Motor neuron (in vitro differentiated cells): ENCODE measurements at regions not wholly inside any gene's neighbourhood (a gene's known extent, or its start where the extent isn't known, plus 50 kb on each side); places are given as distances from the start of the nearest gene placed in this dataset.
A peak's percentile ranks its signal among the peaks of the same experiment; 100 is the strongest.
"Not testable (repeated sequence)": the region's sequence is repeated elsewhere in the genome, so short reads cannot be mapped to it uniquely, and the experiment has no call there.

Experiments
- ATAC-seq, 8 experiments: fragments of 200-7000 bp; cut with Tn5 transposase; replicated peaks in 6 of 8; 2 replicates each; pipeline ENCODE4 v1.8.0; 2021; ENCODE audit warnings: mild to moderate bottlenecking in 8 of 8, moderate library complexity in 8 of 8
- H3K27ac ChIP-seq, 2 donors: fragments of 250-450 bp; sonication (Bioruptor Pico); 2 replicates each; pipeline ENCODE4 v1.9.0; 2021; ENCODE audit warnings: antibody characterized with exemption in 2 of 2, mild to moderate bottlenecking in 2 of 2, moderate library complexity in 1 of 2
- H3K4me1 ChIP-seq, 2 donors: fragments of 250-450 bp; sonication (Bioruptor Pico); replicated peaks in 1 of 2; 2 replicates each; pipeline ENCODE4 v1.6.1; 2021; ENCODE audit warnings: antibody characterized with exemption in 2 of 2, mild to moderate bottlenecking in 2 of 2, moderate library complexity in 1 of 2
- H3K4me3 ChIP-seq, 5 donors: fragments of 250-450 bp; sonication (Bioruptor Pico); 2 replicates each; pipeline ENCODE4 v1.9.0; 2021; ENCODE audit warnings: antibody characterized with exemption in 5 of 5, mild to moderate bottlenecking in 5 of 5, moderate library complexity in 4 of 5
- WGBS, 10 experiments: fragments of 450-650 bp; shearing (Covaris generic); methylation state at CpG; one replicate each; pipeline ENCODE4 v1.0.0; 2022; 5-methylcytosine and 5-hydroxymethylcytosine counted together
- in situ Hi-C, 9 experiments: fragments of 400-800 bp; cut with MboI; loops; one replicate each; pipeline ENCODE4 v1.15.0; 2021; ENCODE audit warnings: low sequenced_read_pairs in 9 of 9, low pct_unique_long_range_greater_than_20kb in 2 of 9; ENCODE audit not compliant: unreplicated experiment in 9 of 9

GRCh38 chr5:67963789-67964519 is 251.6 kb upstream of the PIK3R1 start:
- in situ Hi-C loops = no loop called here
- H3K4me1 ChIP-seq = no peaks in the 10 kb centered on the region
- H3K4me3 ChIP-seq = no peak overlapping the region
- H3K27ac ChIP-seq = no peak overlapping the region
- ATAC-seq = no peak
- WGBS, 10 experiments = 20 to 100% (median 72%) methylated on average over 1 to 4 of the region's 4 CpGs; no CpG with 5 or more reads in 2 of the 10 experiments

GRCh38 chr5:67960939-67961338 is 254.6 kb upstream of the PIK3R1 start:
- Histone ChIP-seq H3K4me1 (peaks cover 0 to 2% of the 10 kb centered on the region in 2 donors), H3K4me3 (no peak overlapping the region), H3K27ac (no peak overlapping the region)
- in situ Hi-C loops = no loop called here
- peak in 2 of 8 experiments; percentile 14 to 23 for ATAC-seq
- 0 to 80% (median 45%) methylated on average over 1 to 2 of the region's 2 CpGs; no CpG with 5 or more reads in 2 of the 10 experiments for WGBS, 10 experiments

- Histone ChIP-seq H3K27ac (no peak overlapping the region), H3K4me3 (no peak overlapping the region), H3K4me1 (peaks cover 0 to 2% of the 10 kb centered on the region in 2 donors)
- WGBS, 10 experiments = 33 to 87% (median 73%) methylated on average over 1 to 6 of the region's 6 CpGs; no CpG with 5 or more reads in 2 of the 10 experiments
- peak in 1 of 8 experiments; percentile 30 for ATAC-seq
- in situ Hi-C loops = no loop called here
Measured at GRCh38 chr5:67957374-67957773, 258.2 kb upstream of the PIK3R1 start.

GRCh38 chr5:67954351-67954750 is 261.2 kb upstream of the PIK3R1 start:
- Histone ChIP-seq H3K4me3 (no peak overlapping the region), H3K4me1 (peaks cover 0 to 2% of the 10 kb centered on the region in 2 donors), H3K27ac (no peak overlapping the region)
- in situ Hi-C loops = no loop called here
- 72 to 100% (median 96%) methylated on average over 1 to 2 of the region's 2 CpGs; no CpG with 5 or more reads in 2 of the 10 experiments for WGBS, 10 experiments
- ATAC-seq = no peak

GRCh38 chr5:67942421-67942820 is 273.1 kb upstream of the PIK3R1 start:
- H3K27ac ChIP-seq = no peak overlapping the region
- H3K4me1 ChIP-seq = no peaks in the 10 kb centered on the region
- ATAC-seq = no peak
- no peak overlapping the region for H3K4me3 ChIP-seq
- 33 to 97% (median 84%) methylated on average over 1 to 7 of the region's 7 CpGs; no CpG with 5 or more reads in 1 of the 10 experiments for WGBS, 10 experiments
- in situ Hi-C loops = no loop called here

- WGBS, 10 experiments = 14 to 100% (median 71%) methylated on average over 3 to 5 of the region's 5 CpGs; no CpG with 5 or more reads in 1 of the 10 experiments
- Histone ChIP-seq H3K4me1 (no peaks in the 10 kb centered on the region), H3K27ac (no peak overlapping the region), H3K4me3 (no peak overlapping the region)
- in situ Hi-C loops = no loop called here
- no peak for ATAC-seq
Measured at GRCh38 chr5:67941614-67942401, 273.7 kb upstream of the PIK3R1 start.

- Histone ChIP-seq H3K27ac (no peak overlapping the region), H3K4me3 (no peak overlapping the region), H3K4me1 (no peaks in the 10 kb centered on the region)
- in situ Hi-C loops = no loop called here
- 28 to 100% (median 87%) methylated on average over 2 to 4 of the region's 4 CpGs; no CpG with 5 or more reads in 1 of the 10 experiments for WGBS, 10 experiments
- no peak for ATAC-seq
Measured at GRCh38 chr5:67935908-67936566, 279.5 kb upstream of the PIK3R1 start.

GRCh38 chr5:67934976-67935375 is 280.6 kb upstream of the PIK3R1 start:
- no peak overlapping the region for H3K27ac ChIP-seq
- 79 to 100% (median 92%) methylated on average over 1 to 4 of the region's 4 CpGs; no CpG with 5 or more reads in 4 of the 10 experiments for WGBS, 10 experiments
- in situ Hi-C loops = no loop called here
- no peak for ATAC-seq
- no peak overlapping the region for H3K4me3 ChIP-seq
- H3K4me1 ChIP-seq = no peaks in the 10 kb centered on the region

- no peak overlapping the region for H3K27ac ChIP-seq
- H3K4me3 ChIP-seq = no peak overlapping the region
- in situ Hi-C loops = no loop called here
- H3K4me1 ChIP-seq = no peaks in the 10 kb centered on the region
- 28 to 86% (median 48%) methylated on average over 1 to 5 of the region's 5 CpGs; no CpG with 5 or more reads in 1 of the 10 experiments for WGBS, 10 experiments
- ATAC-seq = no peak
Measured at GRCh38 chr5:67925511-67925910, 290.0 kb upstream of the PIK3R1 start.

GRCh38 chr5:67921004-67921601 is 294.5 kb upstream of the PIK3R1 start:
- WGBS, 10 experiments = 72 to 100% (median 96%) methylated on average over 1 to 8 of the region's 8 CpGs; no CpG with 5 or more reads in 1 of the 10 experiments
- no peaks in the 10 kb centered on the region for H3K4me1 ChIP-seq
- no peak for ATAC-seq
- in situ Hi-C loops = no loop called here
- no peak overlapping the region for H3K27ac ChIP-seq
- H3K4me3 ChIP-seq = no peak overlapping the region

- H3K4me3 ChIP-seq, in situ Hi-C loops, H3K27ac ChIP-seq, H3K4me1 ChIP-seq, ATAC-seq: not testable (repeated sequence)
Measured at GRCh38 chr5:67919532-67919931, 296.0 kb upstream of the PIK3R1 start.

- no peak for ATAC-seq
- WGBS, 10 experiments = 43 to 100% (median 89%) methylated on average over 2 to 4 of the region's 4 CpGs
- H3K4me3 ChIP-seq = no peak overlapping the region
- no peak overlapping the region for H3K27ac ChIP-seq
- no peaks in the 10 kb centered on the region for H3K4me1 ChIP-seq
- in situ Hi-C loops = no loop called here
Measured at GRCh38 chr5:67917561-67917960, 298.0 kb upstream of the PIK3R1 start.

- in situ Hi-C loops = no loop called here
- Histone ChIP-seq H3K4me3 (no peak overlapping the region), H3K4me1 (no peaks in the 10 kb centered on the region), H3K27ac (no peak overlapping the region)
- 100% methylated on average over 2 of the region's 4 CpGs; no CpG with 5 or more reads in 9 of the 10 experiments for WGBS, 10 experiments
- no peak for ATAC-seq
Measured at GRCh38 chr5:67910546-67910945, 305.0 kb upstream of the PIK3R1 start.
